ENCODE measurements at regions not wholly inside any gene's neighbourhood (a gene's known extent, or its start where the extent isn't known, plus 50 kb on each side); places are given as distances from the start of the nearest gene placed in this dataset.

DNA sequence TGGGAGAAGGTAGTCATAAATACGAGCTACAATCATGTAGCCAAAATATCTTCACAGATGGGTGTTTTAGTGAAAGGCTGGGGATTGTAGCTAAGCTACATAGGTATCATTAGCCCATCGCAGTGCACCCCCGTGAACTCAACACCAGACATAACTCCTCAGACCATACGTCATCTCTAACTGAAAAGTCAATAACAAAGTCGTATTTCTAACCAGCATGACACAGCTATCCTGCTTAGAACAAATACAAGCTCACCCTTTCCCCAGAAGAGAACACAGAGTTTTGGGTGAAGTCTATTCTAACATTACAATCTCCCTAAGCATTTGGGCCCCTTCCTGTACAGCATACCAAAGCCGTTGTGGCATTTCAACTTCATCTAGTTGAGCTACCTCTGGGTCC is 636.6 kb upstream of the DPP6 start:
- H3K4me3 ChIP-seq (ENCODE audit: low read depth, low read length): no peak overlapping the region
- no peak for DNase-seq (ENCODE audit: low read depth)
- TF ChIP-seq, protein P1, sequence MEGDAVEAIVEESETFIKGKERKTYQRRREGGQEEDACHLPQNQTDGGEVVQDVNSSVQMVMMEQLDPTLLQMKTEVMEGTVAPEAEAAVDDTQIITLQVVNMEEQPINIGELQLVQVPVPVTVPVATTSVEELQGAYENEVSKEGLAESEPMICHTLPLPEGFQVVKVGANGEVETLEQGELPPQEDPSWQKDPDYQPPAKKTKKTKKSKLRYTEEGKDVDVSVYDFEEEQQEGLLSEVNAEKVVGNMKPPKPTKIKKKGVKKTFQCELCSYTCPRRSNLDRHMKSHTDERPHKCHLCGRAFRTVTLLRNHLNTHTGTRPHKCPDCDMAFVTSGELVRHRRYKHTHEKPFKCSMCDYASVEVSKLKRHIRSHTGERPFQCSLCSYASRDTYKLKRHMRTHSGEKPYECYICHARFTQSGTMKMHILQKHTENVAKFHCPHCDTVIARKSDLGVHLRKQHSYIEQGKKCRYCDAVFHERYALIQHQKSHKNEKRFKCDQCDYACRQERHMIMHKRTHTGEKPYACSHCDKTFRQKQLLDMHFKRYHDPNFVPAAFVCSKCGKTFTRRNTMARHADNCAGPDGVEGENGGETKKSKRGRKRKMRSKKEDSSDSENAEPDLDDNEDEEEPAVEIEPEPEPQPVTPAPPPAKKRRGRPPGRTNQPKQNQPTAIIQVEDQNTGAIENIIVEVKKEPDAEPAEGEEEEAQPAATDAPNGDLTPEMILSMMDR (IDR thresholded peaks at IDR 0.05; ENCODE audit: insufficient read depth, low read depth, low read length, missing control alignments): no peak

DNA sequence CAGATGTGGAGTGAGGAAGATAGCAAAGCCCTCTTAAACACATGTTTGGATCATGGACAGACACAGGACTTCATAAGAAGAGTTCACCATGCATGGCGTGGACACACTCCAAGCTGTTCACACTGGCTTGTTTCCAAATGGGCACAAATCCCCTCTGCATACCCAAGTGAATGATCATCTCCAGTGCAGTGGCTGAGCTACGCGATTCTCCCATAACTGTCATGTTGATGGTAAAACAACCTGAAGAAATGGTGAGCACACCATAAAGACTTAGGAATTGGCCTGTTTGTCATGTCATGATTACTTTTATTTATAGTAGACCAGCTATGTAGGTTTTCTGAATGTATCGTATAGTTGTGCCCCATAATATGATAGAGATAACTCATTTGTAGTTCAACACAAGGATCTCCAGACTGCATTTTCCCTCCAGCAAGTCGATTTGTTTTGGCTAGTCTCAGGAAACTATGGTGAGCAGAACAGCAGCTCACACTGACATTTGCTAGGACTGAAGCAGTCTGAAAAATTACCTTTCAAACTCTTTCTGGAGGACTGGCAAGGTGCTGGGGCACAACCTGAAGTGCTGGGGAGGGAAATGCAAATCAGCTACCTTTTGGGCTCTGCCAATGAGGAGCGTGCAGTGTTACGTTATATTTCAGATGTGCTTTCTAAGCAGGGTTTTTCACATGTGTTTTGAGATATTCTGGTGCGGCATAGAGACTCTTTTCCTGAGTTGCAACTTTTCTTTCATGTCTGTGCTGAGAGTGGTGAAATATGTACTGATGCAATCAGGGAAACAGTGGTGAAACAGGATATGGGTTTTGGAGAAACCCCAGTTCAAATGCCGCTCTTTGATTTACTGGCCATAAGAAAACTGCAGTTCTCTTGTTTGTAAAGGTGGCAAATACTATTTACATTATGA is 629.6 kb upstream of the DPP6 start:
- TF ChIP-seq, protein P1 (IDR thresholded peaks at IDR 0.05; ENCODE audit: insufficient read depth, low read depth, low read length, missing control alignments): no peak
- DNase-seq (ENCODE audit: low read depth): no peak

DNA sequence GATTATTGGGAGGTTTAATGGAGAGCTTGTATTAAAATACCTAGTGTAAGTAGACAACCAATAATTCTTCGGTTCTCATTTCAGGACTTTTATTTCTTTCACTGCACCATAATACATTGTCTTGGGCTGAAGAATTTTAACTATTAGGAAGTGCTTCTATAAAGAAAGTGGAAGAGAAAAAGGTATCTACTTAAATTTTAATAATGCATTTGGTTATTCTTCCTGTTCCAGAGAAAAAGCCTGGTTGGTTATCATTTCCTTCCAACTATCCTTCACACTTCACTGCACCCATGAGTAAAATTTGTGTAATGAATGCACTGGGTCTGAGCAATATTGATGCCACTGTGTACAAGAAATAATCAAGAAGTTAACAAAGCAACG is 629.0 kb upstream of the DPP6 start:
- TF ChIP-seq, protein P1 (IDR thresholded peaks at IDR 0.05; ENCODE audit: insufficient read depth, low read depth, low read length, missing control alignments): no peak
- no peak overlapping the region for H3K4me3 ChIP-seq (ENCODE audit: low read depth, low read length)
- DNase-seq (ENCODE audit: low read depth): no peak

More for the DNA sequence above, 629.6 kb upstream of the DPP6 start:
- no peak overlapping the region for H3K4me3 ChIP-seq (ENCODE audit: low read depth, low read length)

DNA sequence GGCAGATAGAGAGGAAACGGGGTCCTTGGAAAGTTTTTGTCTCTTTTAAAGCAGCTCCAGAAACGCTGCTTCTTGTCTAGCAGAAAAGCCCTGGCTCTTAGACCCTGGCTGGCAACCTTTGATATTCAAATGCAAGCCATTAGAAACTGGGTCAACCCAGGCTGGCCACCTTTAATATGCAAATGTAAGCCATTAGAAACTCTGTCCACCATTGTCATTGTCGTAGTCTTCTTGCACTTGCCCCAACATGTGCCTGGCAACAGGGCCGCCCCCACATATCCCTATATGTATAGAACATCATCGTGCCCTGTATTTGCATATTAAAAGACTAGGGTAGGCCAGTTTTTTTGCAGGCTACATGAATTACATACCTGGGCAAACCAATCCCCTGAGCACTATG is 621.3 kb upstream of the DPP6 start:
- H3K4me3 ChIP-seq (ENCODE audit: low read depth, low read length): no peak overlapping the region
- DNase-seq (ENCODE audit: low read depth): no peak
- TF ChIP-seq, protein P1 (IDR thresholded peaks at IDR 0.05; ENCODE audit: insufficient read depth, low read depth, low read length, missing control alignments): no peak

DNA sequence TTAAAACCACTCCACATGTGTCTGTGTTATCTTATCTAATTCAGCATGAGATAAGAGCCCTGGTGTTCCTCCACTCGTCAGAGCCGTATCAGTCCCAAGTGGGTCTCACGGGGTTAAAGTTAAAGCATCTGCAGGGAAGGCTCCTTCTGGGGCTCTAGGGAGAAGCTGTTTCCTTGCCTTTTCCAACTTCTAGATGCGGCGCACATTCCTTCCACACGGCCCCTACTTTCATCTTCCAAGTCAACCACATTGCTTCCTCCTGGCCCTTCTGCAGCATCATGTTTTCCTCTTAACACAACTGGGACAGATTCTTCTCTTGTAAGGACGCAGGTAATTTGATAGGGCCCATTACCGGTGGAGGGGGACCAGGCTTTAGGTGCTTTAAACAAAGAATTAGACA is 620.1 kb upstream of the DPP6 start:
- TF ChIP-seq, protein P1 (IDR thresholded peaks at IDR 0.05; ENCODE audit: insufficient read depth, low read depth, low read length, missing control alignments): no peak

DNA sequence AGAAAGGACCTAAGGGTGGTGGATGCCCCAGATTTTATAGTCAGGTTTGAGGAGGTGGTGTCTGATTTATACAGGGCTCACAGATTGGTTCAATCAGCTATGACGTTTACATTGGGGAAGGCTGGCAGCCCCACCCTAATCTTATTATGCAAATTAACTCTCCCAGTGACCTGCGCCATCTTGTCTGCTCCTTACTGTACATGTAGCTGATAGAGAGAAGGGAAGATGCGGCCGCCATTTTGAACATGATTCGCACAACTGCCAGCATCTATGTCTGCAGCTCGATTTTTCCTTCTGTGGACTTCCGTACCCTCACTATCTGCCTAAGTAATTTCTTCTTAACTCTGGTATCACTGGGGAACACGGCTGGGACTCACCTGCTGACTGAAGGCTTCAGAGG is 619.0 kb upstream of the DPP6 start:
- H3K4me3 ChIP-seq (ENCODE audit: low read depth, low read length): no peak overlapping the region
- TF ChIP-seq, protein P1 (IDR thresholded peaks at IDR 0.05; ENCODE audit: insufficient read depth, low read depth, low read length, missing control alignments): no peak
- no peak for DNase-seq (ENCODE audit: low read depth)

More for the DNA sequence above, 620.1 kb upstream of the DPP6 start:
- DNase-seq (ENCODE audit: low read depth): no peak
- H3K4me3 ChIP-seq (ENCODE audit: low read depth, low read length): no peak overlapping the region

All from GM12865 (cell line).